ENCODE measurements at regions not wholly inside any gene's neighbourhood (a gene's known extent, or its start where the extent isn't known, plus 50 kb on each side); places are given as distances from the start of the nearest gene placed in this dataset.
"Not testable (repeated sequence)": the region's sequence is repeated elsewhere in the genome, so short reads cannot be mapped to it uniquely, and the experiment has no call there.

DNA sequence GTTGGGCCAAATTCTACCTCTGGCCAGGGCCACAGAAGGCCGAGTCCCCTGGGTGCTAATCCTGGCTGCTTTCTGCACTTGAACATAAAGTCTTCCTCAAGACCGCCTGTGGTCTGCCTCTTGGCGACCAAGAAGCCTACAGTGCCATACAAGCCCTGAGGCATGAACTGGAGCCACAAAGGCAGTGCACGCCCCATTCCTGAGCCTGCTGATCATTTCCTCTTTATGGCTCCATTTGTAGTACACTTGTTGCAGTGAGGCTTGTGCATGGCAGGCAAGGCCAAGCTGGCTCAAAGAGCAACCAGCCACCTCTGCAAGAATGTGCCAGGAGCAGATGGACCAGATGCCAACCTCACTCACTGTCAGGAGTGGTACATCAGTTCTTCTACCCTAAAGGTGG, 636.1 kb upstream of the DEFB115 start:
- not testable (repeated sequence) for TF ChIP-seq POLR2A (IDR thresholded peaks at IDR 0.05; ENCODE audit: low read depth, low read length); CTCF (IDR thresholded peaks at IDR 0.05; ENCODE audit: extremely low read depth in 1 of 2, insufficient read depth in 1 of 2, low read depth in 1 of 2, low read length in 2 of 2); POLR2AphosphoS5 (IDR thresholded peaks at IDR 0.05; ENCODE audit: insufficient read depth, low read depth, low read length); JUN (IDR thresholded peaks at IDR 0.05; ENCODE audit: borderline replicate concordance, insufficient read depth, insufficient read length, low read depth); MYC (IDR thresholded peaks at IDR 0.05; ENCODE audit: low read depth, low read length); GATA2 (IDR thresholded peaks at IDR 0.05; ENCODE audit: insufficient read depth, insufficient read length, low read depth, low read length); EZH2 (IDR thresholded peaks at IDR 0.05; ENCODE audit: borderline replicate concordance, low read depth, low read length, severe bottlenecking); FOS (IDR thresholded peaks at IDR 0.05; ENCODE audit: borderline replicate concordance, insufficient read depth, low read length)

All from endothelial cell of umbilical vein (primary cell).